GM06990 (cell line): ENCODE measurements at regions not wholly inside any gene's neighbourhood (a gene's known extent, or its start where the extent isn't known, plus 50 kb on each side); places are given as distances from the start of the nearest gene placed in this dataset.

ENCODE experiments used
- DNase-seq: peaks from one replicate; pipeline ENCODE4 v3.0.0-alpha.2; 2011; ENCODE audit not compliant: insufficient read length; ENCODE audit errors: extremely low read depth
- H3K27me3 ChIP-seq: replicated peaks from 2 replicates; pipeline ENCODE4 v1.6.0; 2011; ENCODE audit warnings: low read length; ENCODE audit not compliant: control insufficient read depth, insufficient read depth
- H3K36me3 ChIP-seq: 2 replicates; pipeline ENCODE4 v1.5.1; 2011; ENCODE audit warnings: low read length; ENCODE audit not compliant: control insufficient read depth, insufficient read depth
- H3K4me3 ChIP-seq: replicated peaks from 2 replicates; pipeline ENCODE4 v1.5.1; 2011; ENCODE audit warnings: low read depth, mild to moderate bottlenecking, control low read depth, low read length
- CTCF ChIP-seq: IDR thresholded peaks from 2 replicates; pipeline ENCODE4 v1.5.1; 2011; ENCODE audit warnings: low read length, control low read depth, mild to moderate bottlenecking, inconsistent platforms; ENCODE audit not compliant: insufficient read depth, poor library complexity, severe bottlenecking

- no peaks in the 10 kb centered on the region for H3K27me3 ChIP-seq
- DNase-seq: no peak
- H3K4me3 ChIP-seq: no peak overlapping the region
Observed at GRCh38 chr14:105888151-105888550, 361.8 kb downstream of the TMEM121 start.

GRCh38 chr14:105888784-105889665 is 362.6 kb downstream of the TMEM121 start:
- H3K36me3 ChIP-seq: no peaks in the 10 kb centered on the region
- TF ChIP-seq CTCF: no peak
- H3K4me3 ChIP-seq: no peak overlapping the region
- H3K27me3 ChIP-seq: no peaks in the 10 kb centered on the region
- no peak for DNase-seq

More at GRCh38 chr14:105888151-105888550, 361.8 kb downstream of the TMEM121 start:
- H3K36me3 ChIP-seq: no peaks in the 10 kb centered on the region
- TF ChIP-seq CTCF: no peak

GRCh38 chr14:105889666-105890473 is 363.5 kb downstream of the TMEM121 start:
- Histone ChIP-seq H3K36me3 (no peaks in the 10 kb centered on the region), H3K4me3 (no peak overlapping the region), H3K27me3 (no peaks in the 10 kb centered on the region)
- DNase-seq: no peak
- no peak for TF ChIP-seq CTCF

DNA sequence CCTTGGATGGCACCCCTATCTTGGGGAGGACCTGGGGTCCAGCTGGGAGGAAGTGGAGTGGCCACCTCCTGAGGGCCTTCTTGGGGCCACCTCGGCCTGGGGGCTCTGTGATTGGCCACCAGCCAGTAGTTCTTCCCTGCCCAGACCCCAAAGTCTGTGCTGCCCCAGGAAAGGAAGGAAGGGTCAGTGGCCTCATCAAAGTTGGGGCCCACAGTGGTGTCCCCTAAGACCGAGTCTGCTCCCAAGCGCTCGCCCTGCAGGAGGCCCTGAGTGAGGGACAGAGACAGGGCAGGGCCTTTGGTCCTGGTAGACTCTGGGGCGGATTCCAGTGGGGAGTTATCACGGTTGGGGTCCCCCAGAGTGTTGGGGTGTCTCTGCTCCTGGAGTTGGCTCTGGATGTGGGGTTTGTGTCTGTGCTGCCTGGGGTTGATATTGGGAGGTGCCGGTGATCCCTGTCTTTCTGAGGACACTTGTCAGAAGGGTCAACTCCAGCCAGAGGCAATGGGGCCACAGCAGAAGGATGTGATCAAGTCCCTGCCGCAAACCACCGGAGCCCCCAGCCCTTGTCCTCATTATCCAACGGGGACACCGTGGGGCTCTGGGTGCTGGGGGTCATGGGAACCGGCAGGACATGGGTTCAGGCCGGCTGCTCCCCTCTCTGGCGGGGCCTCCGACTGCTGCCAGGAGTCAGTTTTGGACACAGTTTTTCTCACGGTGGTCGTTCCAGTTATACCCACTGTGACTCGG is 364.3 kb downstream of the TMEM121 start:
- no peak overlapping the region for H3K4me3 ChIP-seq
- no peaks in the 10 kb centered on the region for H3K36me3 ChIP-seq
- DNase-seq: no peak

More for the DNA sequence above, 364.3 kb downstream of the TMEM121 start:
- TF ChIP-seq CTCF: no peak
- no peaks in the 10 kb centered on the region for H3K27me3 ChIP-seq
